HUES64 (cell line): ENCODE measurements at regions not wholly inside any gene's neighbourhood (a gene's known extent, or its start where the extent isn't known, plus 50 kb on each side); places are given as distances from the start of the nearest gene placed in this dataset.
A peak's percentile ranks its signal among the peaks of the same experiment; 100 is the strongest.

Experiments
- H3K27ac ChIP-seq: 2 replicates; pipeline ENCODE4 v1.7.0; 2013; ENCODE audit warnings: low read depth, low read length, inconsistent platforms
- H3K27me3 ChIP-seq: 2 replicates; pipeline ENCODE4 v1.6.1; 2013; ENCODE audit warnings: mild to moderate bottlenecking, low read length; ENCODE audit not compliant: insufficient read depth
- H3K36me3 ChIP-seq: 2 replicates; pipeline ENCODE4 v1.6.1; 2013; ENCODE audit warnings: mild to moderate bottlenecking, low read length; ENCODE audit not compliant: insufficient read depth
- H3K4me1 ChIP-seq: 2 replicates; pipeline ENCODE4 v1.6.1; 2013; ENCODE audit warnings: mild to moderate bottlenecking, low read length, moderate library complexity; ENCODE audit not compliant: insufficient read depth
- H3K4me3 ChIP-seq: 2 replicates; pipeline ENCODE4 v1.5.1; 2013; ENCODE audit warnings: mild to moderate bottlenecking, low read length, moderate library complexity
- H3K9ac ChIP-seq: 2 replicates; pipeline ENCODE4 v1.6.1; 2013; ENCODE audit warnings: mild to moderate bottlenecking, low read depth, low read length
- H3K9me3 ChIP-seq: 2 replicates; pipeline ENCODE4 v1.6.1; 2013; ENCODE audit warnings: low read depth, low read length; ENCODE audit not compliant: insufficient read depth
- WGBS: fragments of 150-250, 120-280 bp; methylation state at CpG from one replicate; pipeline ENCODE4 v1.1.7; 2013; ENCODE audit warnings: missing lambda C conversion rate; 5-methylcytosine and 5-hydroxymethylcytosine counted together

DNA sequence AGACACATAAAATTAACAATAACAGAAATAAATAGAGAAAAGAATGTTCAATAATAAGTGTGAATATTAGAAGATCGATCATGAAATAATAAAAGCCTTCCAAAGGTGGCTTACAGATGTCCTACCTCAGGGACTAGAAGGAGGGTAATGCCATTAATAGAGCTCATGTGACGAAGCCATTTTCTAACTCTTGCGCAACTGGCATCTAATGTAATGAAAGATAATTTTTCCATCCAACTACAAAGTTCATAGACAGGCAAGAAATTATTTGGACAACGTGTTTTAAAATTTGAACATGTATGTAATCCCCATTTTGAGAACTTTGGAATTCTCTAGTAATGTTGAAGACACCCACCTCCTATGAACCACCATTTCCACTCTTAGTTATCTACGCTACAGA is 1394.3 kb upstream of the LRRTM3 start:
- Histone ChIP-seq H3K27me3 (no peaks in the 10 kb centered on the region), H3K4me3 (no peak overlapping the region), H3K4me1 (no peaks in the 10 kb centered on the region), H3K36me3 (no peaks in the 10 kb centered on the region), H3K27ac (no peak overlapping the region), H3K9ac (no peak overlapping the region), H3K9me3 (no peaks in the 10 kb centered on the region)
- 95% methylated on average over 2 of the region's 5 CpGs for WGBS

DNA sequence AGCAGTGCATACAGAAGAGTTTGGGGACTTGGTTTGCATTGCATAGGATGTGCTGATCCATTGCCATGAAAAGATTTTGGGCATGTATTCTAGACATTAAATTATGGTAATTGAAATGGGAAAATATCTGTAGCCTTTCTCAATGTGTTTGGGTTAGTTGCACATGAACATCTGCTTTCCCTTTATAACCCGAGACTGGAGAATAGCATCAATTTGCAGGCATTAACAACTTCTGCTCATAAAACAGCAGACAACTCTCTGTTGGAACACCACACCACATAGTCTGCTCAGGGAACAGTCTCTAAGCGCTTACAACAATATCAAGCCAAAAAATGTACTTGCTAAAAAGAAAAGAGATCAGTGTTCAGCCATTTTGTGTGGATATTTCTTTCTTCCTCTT is 1391.1 kb upstream of the LRRTM3 start:
- Histone ChIP-seq H3K36me3 (no peaks in the 10 kb centered on the region), H3K27ac (no peak overlapping the region), H3K4me1 (no peaks in the 10 kb centered on the region), H3K9ac (no peak overlapping the region), H3K27me3 (no peaks in the 10 kb centered on the region), H3K4me3 (no peak overlapping the region), H3K9me3 (no peaks in the 10 kb centered on the region)
- 90% methylated on average over 1 of the region's 2 CpGs for WGBS

DNA sequence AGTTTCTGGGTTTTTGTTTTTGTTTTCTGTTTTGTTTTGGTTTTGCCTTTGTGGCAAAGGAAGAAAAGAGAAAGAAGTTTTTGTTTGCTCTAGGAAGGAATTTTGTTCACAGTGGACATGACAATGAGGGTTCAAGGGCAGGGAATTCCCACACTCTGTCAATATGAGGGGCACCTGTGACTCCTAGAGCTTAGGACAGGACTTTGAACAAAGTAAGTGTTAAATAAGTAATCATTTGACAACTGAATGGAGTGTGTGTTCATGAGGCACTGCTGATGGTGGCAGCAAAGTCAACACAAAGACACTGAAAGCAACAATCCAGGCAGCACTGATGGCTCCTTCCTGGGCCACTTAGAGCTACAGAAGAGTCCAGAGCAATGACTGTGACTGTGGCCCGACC is 1381.1 kb upstream of the LRRTM3 start:
- no peak overlapping the region for H3K9ac ChIP-seq
- H3K4me3 ChIP-seq = no peak overlapping the region
- no peaks in the 10 kb centered on the region for H3K9me3 ChIP-seq
- H3K36me3 ChIP-seq = no peaks in the 10 kb centered on the region
- 85% methylated on average over 1 of the region's 1 CpG for WGBS
- no peak overlapping the region for H3K27ac ChIP-seq
- H3K27me3 ChIP-seq = no peaks in the 10 kb centered on the region
- H3K4me1 ChIP-seq = no peaks in the 10 kb centered on the region

DNA sequence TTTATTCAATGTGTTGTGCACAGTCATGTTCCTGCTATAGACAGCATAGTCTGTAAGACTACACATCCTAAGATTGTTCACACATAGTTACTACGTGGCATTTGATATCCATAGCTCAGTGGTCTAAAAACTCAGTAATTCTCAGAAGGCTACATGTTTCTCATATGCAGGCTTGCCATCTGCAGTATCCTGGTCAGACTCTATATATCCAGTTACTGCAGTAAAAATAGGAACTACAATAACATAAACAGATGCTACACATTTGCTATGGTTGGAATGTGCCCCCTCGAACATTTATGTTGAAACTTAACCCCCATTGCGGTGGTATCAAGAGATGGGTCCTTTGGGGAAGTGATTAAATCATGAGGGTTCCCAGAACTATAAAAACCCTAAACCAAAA is 1377.8 kb upstream of the LRRTM3 start:
- H3K36me3 ChIP-seq = no peaks in the 10 kb centered on the region
- H3K27ac ChIP-seq = no peak overlapping the region
- no peak overlapping the region for H3K9ac ChIP-seq

DNA sequence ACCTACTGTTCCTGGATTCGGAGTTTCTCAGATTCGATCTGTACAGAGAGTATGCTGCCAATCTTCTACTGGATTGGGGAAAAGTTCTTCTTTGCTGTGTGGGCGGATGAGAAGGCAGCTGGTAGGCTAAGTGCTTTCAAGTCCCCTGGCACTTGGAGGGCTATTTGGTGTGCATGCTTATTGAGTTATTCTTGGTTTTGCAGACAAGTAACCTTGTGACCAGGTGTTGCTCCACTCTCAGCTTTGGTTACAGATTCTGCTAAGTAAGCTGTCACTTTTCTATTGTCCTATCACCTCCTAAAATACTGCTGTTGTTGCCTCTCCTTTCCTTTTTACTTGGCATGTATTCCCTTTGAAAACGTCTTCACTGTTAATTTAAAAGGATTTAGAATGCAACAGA is 1375.1 kb upstream of the LRRTM3 start:
- Histone ChIP-seq H3K27me3 (no peaks in the 10 kb centered on the region), H3K4me1 (no peaks in the 10 kb centered on the region), H3K9ac (no peak overlapping the region), H3K4me3 (no peak overlapping the region), H3K27ac (no peak overlapping the region), H3K36me3 (no peaks in the 10 kb centered on the region), H3K9me3 (no peaks in the 10 kb centered on the region)
- WGBS = 97% methylated on average over 4 of the region's 4 CpGs

More for the DNA sequence above, 1377.8 kb upstream of the LRRTM3 start:
- WGBS = 95% methylated on average over 1 of the region's 3 CpGs
- H3K27me3 ChIP-seq = no peaks in the 10 kb centered on the region
- no peaks in the 10 kb centered on the region for H3K4me1 ChIP-seq
- H3K4me3 ChIP-seq = no peak overlapping the region
- no peaks in the 10 kb centered on the region for H3K9me3 ChIP-seq

DNA sequence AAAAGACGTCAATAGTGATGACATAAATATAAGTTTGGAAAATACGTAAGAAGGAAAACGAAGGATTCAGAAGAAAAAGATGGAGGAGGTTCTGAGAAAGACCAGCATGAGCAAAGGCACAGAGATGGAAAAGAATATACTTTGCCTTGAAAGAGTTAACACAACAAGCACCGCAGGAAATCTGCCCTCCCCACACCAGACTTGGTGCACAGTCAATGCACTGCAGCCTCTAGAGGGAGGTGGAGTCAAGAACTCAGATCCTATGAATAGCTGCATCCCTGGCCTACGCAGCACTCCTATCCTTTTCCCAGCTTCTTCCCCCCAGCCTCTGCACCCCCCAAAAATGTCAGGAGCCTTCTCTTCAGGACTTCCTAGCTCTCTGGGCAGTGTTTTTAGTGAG is 1370.6 kb upstream of the LRRTM3 start:
- no peak overlapping the region for H3K9ac ChIP-seq
- no peak overlapping the region for H3K4me3 ChIP-seq
- H3K27ac ChIP-seq = no peak overlapping the region
- no peaks in the 10 kb centered on the region for H3K4me1 ChIP-seq
- WGBS = 99% methylated on average over 4 of the region's 5 CpGs
- no peaks in the 10 kb centered on the region for H3K27me3 ChIP-seq
- no peaks in the 10 kb centered on the region for H3K36me3 ChIP-seq
- H3K9me3 ChIP-seq = no peaks in the 10 kb centered on the region

DNA sequence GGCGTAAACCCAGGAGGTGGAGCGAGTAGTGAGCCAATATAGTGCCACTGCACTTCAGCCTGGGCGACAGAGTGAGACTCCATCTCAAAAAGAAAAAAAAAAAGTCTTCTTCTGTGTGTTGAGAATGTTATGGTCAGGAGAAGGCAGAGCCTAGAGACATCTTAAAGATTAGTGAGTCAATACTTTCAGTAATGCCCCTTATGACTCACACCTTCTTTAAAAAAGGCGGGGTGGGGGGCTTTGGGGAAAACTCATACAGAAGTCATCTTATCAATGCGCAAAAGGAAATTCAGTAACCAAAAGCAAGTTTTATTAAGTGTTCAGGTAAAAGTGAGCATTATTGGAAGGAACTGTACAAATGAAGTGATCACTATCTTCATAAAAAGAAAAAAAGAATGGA is 1369.8 kb upstream of the LRRTM3 start:
- Histone ChIP-seq H3K9me3 (no peaks in the 10 kb centered on the region), H3K4me3 (no peak overlapping the region), H3K4me1 (no peaks in the 10 kb centered on the region), H3K36me3 (no peaks in the 10 kb centered on the region), H3K9ac (no peak overlapping the region), H3K27ac (no peak overlapping the region), H3K27me3 (no peaks in the 10 kb centered on the region)
- WGBS = 98% methylated on average over 5 of the region's 5 CpGs

DNA sequence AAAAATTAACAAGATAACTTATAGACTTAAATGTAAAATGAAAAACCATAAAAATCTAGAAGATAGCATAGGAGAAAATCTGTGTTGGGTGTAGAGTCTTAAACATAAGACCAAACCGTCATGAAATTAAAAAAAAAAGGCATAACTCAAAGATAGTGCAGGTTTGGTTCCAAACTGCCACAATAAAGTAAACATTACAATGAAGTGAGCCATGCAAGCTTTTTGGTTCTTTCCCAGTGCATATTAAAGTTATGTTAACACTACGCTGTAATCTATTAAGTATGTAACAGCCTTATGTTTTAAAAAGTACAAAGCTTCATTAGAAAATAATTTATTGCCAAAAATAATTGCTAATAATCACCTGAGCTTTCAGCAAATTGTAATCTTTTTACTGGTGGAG is 1366.5 kb upstream of the LRRTM3 start:
- Histone ChIP-seq H3K9me3 (no peaks in the 10 kb centered on the region), H3K27ac (no peak overlapping the region), H3K27me3 (no peaks in the 10 kb centered on the region), H3K36me3 (no peaks in the 10 kb centered on the region), H3K4me3 (no peak overlapping the region), H3K9ac (no peak overlapping the region), H3K4me1 (no peaks in the 10 kb centered on the region)
- 100% methylated on average over 1 of the region's 2 CpGs for WGBS

DNA sequence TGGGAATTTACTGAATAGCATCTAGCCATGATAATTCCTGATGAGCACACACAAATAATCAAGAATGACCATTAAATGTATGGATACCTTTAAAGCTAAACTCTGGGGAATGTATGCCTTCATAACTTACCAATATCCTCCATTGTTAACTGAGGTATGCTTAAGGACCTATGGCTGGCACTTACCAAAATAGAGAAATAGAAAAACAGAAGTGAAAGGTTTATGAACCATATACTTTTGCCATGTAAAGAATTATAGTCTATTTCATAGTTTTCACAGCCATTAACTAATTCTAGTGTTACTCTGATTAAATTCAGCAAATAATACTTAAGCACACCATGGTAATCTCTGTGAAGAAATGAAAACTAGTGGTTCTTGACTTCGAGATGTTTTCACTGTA is 1360.6 kb upstream of the LRRTM3 start:
- no CpG with 5 or more reads among the region's 1 CpG for WGBS
- Histone ChIP-seq H3K27ac (no peak overlapping the region), H3K4me3 (no peak overlapping the region), H3K9me3 (no peaks in the 10 kb centered on the region), H3K4me1 (no peaks in the 10 kb centered on the region), H3K36me3 (no peaks in the 10 kb centered on the region), H3K9ac (no peak overlapping the region), H3K27me3 (no peaks in the 10 kb centered on the region)

DNA sequence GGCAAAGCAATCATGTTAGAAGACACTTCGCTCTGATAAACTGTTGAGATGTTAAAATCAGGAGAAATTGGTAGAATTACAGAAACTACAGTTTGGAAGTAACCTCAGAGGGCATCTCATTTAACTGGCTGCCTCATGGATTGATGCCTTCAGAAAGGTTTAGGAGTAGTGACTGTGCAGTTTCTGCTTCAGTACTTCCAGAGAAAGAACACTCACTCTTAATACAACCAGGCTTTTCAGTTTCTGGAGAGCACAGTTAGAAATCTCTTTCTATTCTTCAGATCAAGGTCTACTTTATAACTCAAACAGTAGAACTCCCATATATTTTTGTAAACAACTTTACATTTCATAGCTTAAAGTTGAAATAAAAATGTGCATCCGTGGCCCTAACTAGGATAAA is 1358.9 kb upstream of the LRRTM3 start:
- Histone ChIP-seq H3K9me3 (no peaks in the 10 kb centered on the region), H3K4me3 (no peak overlapping the region), H3K36me3 (no peaks in the 10 kb centered on the region), H3K9ac (no peak overlapping the region), H3K27me3 (no peaks in the 10 kb centered on the region), H3K27ac (no peak overlapping the region), H3K4me1 (no peaks in the 10 kb centered on the region; the same call in 1 of the 2 replicates)
- 96% methylated on average over 2 of the region's 2 CpGs for WGBS

DNA sequence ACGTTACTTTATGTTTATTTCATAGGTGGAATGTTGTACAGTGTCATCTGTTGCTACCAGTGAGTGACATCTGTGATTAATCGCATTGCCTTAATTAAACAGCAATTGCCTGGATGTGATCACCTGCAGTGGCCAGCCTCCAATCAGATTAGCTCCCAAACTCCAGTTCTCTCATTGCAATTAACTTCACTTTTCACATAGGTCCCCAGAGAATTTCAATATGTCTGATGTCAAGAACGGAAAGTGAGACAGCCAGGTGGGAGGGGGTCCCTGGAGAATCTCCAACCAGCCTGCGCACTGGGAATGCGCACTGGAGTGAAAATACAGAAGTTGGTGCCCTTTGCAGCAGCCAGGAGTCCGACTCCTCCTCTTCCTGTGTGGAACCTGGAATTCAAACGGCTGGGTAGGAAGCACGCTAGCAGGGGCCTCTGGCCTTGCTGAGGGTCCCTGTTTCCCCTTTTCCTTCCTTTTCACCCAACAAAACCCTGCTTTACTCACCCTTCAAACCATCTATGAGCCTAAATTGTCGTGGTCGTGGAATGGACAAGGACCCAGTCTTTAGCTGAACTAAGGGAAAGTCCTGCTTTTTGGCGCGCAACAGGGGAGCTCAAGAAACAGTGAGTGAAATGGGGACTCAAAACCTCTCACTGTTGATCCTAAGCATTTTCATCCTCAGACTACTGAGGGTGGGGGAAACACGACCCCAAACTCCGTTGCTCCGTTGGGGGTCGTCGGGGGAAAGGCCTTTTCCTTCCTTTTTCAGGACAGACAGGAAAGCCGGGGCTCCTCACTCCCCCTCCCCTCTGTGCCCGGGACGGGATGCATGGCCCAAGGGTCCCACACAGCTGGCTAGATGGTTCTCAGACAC is 1355.5 kb upstream of the LRRTM3 start:
- Histone ChIP-seq H3K27ac (0 out of 2 replicates have a peak overlapping the region, but pooled peaks have one; percentile 22), H3K9me3 (no peaks in the 10 kb centered on the region), H3K27me3 (no peaks in the 10 kb centered on the region), H3K9ac (peak overlapping the region; percentile 63), H3K36me3 (no peaks in the 10 kb centered on the region), H3K4me1 (no peaks in the 10 kb centered on the region; the same call in 1 of the 2 replicates), H3K4me3 (peak overlapping the region; percentile 62)
- WGBS = 87% methylated on average over 20 of the region's 20 CpGs
